H1 (cell line): ENCODE measurements at regions not wholly inside any gene's neighbourhood (a gene's known extent, or its start where the extent isn't known, plus 50 kb on each side); places are given as distances from the start of the nearest gene placed in this dataset.

Experiments
- CTCF ChIA-PET: fragments of 300-600 bp; sonication (Branson Sonifier 250); formaldehyde crosslinking; loops from one replicate; lab custom pipeline; 2021; ENCODE audit not compliant: partially characterized antibody; lab: Charles Lee
- POLR2A ChIA-PET: fragments of 300-600 bp; sonication (Branson Sonifier 250); formaldehyde crosslinking; loops from one replicate; lab custom pipeline; 2021; ENCODE audit warnings: inconsistent platforms; ENCODE audit not compliant: partially characterized antibody; lab: Charles Lee
- DNase-seq, 2 experiments: peaks; one replicate each; pipeline versions ENCODE4 v3.0.0 to v3.0.0-alpha.2; 2010 to 2022; ENCODE audit warnings: low spot score in 2 of 2, low read depth in 1 of 2, mixed read lengths in 1 of 2
- FAIRE-seq: peaks from 2 replicates; lab custom pipeline; 2011; peaks lifted over from hg19 to GRCh38; lab: Jason Lieb, UNC
- H2AFZ ChIP-seq: 2 replicates; pipeline ENCODE4 v1.8.1; 2012; ENCODE audit warnings: low read length, inconsistent platforms
- H2AK5ac ChIP-seq: 2 replicates; pipeline ENCODE4 v1.6.1; 2013; ENCODE audit warnings: low read depth, low read length
- H2BK120ac ChIP-seq: replicated peaks from 2 replicates; pipeline ENCODE3; 2013; ENCODE audit warnings: low read depth, low read length, inconsistent platforms
- H2BK12ac ChIP-seq: 2 replicates; pipeline ENCODE4 v1.6.1; 2013; ENCODE audit warnings: low read depth, low read length
- H2BK15ac ChIP-seq: 2 replicates; pipeline ENCODE4 v1.6.1; 2013; ENCODE audit warnings: low read length
- H2BK20ac ChIP-seq: 2 replicates; pipeline ENCODE4 v1.6.1; 2013; ENCODE audit warnings: low read length
- H2BK5ac ChIP-seq: 2 replicates; pipeline ENCODE4 v1.6.1; 2013; ENCODE audit warnings: low read depth, low read length
- H3K14ac ChIP-seq: 2 replicates; pipeline ENCODE4 v1.6.1; 2013; ENCODE audit warnings: inconsistent platforms; ENCODE audit not compliant: insufficient read length
- H3K18ac ChIP-seq: 2 replicates; pipeline ENCODE4 v1.6.1; 2013; ENCODE audit warnings: low read length; ENCODE audit errors: extremely low read depth
- H3K23ac ChIP-seq: 2 replicates; pipeline ENCODE4 v1.6.1; 2013; ENCODE audit warnings: inconsistent platforms; ENCODE audit not compliant: insufficient read length
- H3K23me2 ChIP-seq: 2 replicates; pipeline ENCODE4 v1.6.1; 2013; ENCODE audit warnings: low read depth, low read length
- H3K27ac ChIP-seq: 2 replicates; pipeline ENCODE4 v1.6.1; 2011; ENCODE audit warnings: low read depth, low read length, inconsistent platforms
- H3K27me3 ChIP-seq, 4 experiments: replicated peaks in 1 of 4; 1 replicate in 1 of 4; 2 replicates in 3 of 4; pipeline versions ENCODE4 v1.6.1 to v1.8.1; 2011 to 2013; ENCODE audit warnings: low read length in 3 of 4, mild to moderate bottlenecking in 3 of 4, inconsistent platforms in 2 of 4, mixed read lengths in 2 of 4, moderate library complexity in 1 of 4; ENCODE audit not compliant: control insufficient read depth in 3 of 4, insufficient read depth in 3 of 4; ENCODE audit errors: extremely low read depth in 1 of 4
- H3K36me3 ChIP-seq, 4 experiments: 2 replicates each; pipeline versions ENCODE4 v1.6.1 to v1.8.1; 2011 to 2013; ENCODE audit warnings: mild to moderate bottlenecking in 4 of 4, low read length in 3 of 4, moderate library complexity in 2 of 4, control low read depth in 1 of 4, inconsistent platforms in 1 of 4; ENCODE audit not compliant: insufficient read depth in 4 of 4, control insufficient read depth in 2 of 4
- H3K4ac ChIP-seq: replicated peaks from 2 replicates; pipeline ENCODE3; 2013; ENCODE audit warnings: low read length, low read depth, mixed read lengths, inconsistent platforms; ENCODE audit not compliant: insufficient read length
- H3K4me1 ChIP-seq, 4 experiments: replicated peaks in 1 of 4; 1 replicate in 1 of 4; 2 replicates in 3 of 4; pipeline versions ENCODE4 v1.6.1 to v1.8.1; 2011 to 2013; ENCODE audit warnings: low read length in 3 of 4, inconsistent platforms in 2 of 4, mixed read lengths in 1 of 4; ENCODE audit not compliant: insufficient read depth in 4 of 4, control insufficient read depth in 3 of 4
- H3K4me2 ChIP-seq, 2 experiments: 2 replicates each; pipeline versions ENCODE4 v1.6.1 to v1.8.1; 2011 to 2013; ENCODE audit warnings: low read depth in 2 of 2, low read length in 2 of 2, control low read depth in 1 of 2, inconsistent platforms in 1 of 2, mild to moderate bottlenecking in 1 of 2; ENCODE audit not compliant: insufficient read depth in 1 of 2
- H3K4me3 ChIP-seq, 4 experiments: fragments of 200-600, 300-600 bp in 1 of 4; sonication (generic), shearing (Covaris generic), sonication (Bioruptor Twin) in 1 of 4; 2 replicates each; pipeline versions ENCODE4 v1.5.1 to v1.8.1; 2011 to 2016; ENCODE audit warnings: low read length in 4 of 4, low read depth in 3 of 4, control low read depth in 2 of 4, inconsistent platforms in 2 of 4, mild to moderate bottlenecking in 2 of 4, mixed read lengths in 1 of 4, moderate library complexity in 1 of 4; ENCODE audit not compliant: insufficient read depth in 2 of 4; ENCODE audit errors: extremely low read depth in 1 of 4
- H3K56ac ChIP-seq: replicated peaks from 2 replicates; pipeline ENCODE3; 2013; ENCODE audit warnings: low read depth, mild to moderate bottlenecking, mixed read lengths, low read length, inconsistent platforms; ENCODE audit not compliant: insufficient read length
- H3K79me1 ChIP-seq: 2 replicates; pipeline ENCODE4 v1.6.1; 2013; ENCODE audit warnings: low read depth, low read length, control low read depth
- H3K79me2 ChIP-seq, 2 experiments: 2 replicates each; pipeline versions ENCODE4 v1.6.1 to v1.8.1; 2012 to 2013; ENCODE audit warnings: low read length in 2 of 2, mild to moderate bottlenecking in 2 of 2, inconsistent platforms in 1 of 2; ENCODE audit not compliant: insufficient read depth in 2 of 2, control insufficient read depth in 1 of 2
- H3K9ac ChIP-seq, 4 experiments: replicated peaks in 1 of 4; 1 replicate in 1 of 4; 2 replicates in 3 of 4; pipeline versions ENCODE4 v1.6.1 to v1.8.1; 2011 to 2013; ENCODE audit warnings: low read depth in 3 of 4, low read length in 3 of 4, control low read depth in 2 of 4, mild to moderate bottlenecking in 2 of 4, moderate library complexity in 2 of 4, inconsistent platforms in 1 of 4; ENCODE audit errors: extremely low read depth in 1 of 4
- H3K9me3 ChIP-seq, 2 experiments: 2 replicates each; pipeline versions ENCODE4 v1.6.1 to v1.8.1; 2012 to 2013; ENCODE audit warnings: mild to moderate bottlenecking in 2 of 2, moderate library complexity in 2 of 2, control low read depth in 1 of 2, inconsistent platforms in 1 of 2, low read depth in 1 of 2, low read length in 1 of 2, mixed read lengths in 1 of 2; ENCODE audit not compliant: insufficient read depth in 2 of 2
- H4K20me1 ChIP-seq, 2 experiments: replicated peaks in 1 of 2; 2 replicates each; pipeline versions ENCODE3 to v1.8.1; 2011 to 2013; ENCODE audit warnings: inconsistent platforms in 2 of 2, low read length in 2 of 2, mild to moderate bottlenecking in 1 of 2; ENCODE audit not compliant: insufficient read depth in 2 of 2, control insufficient read depth in 1 of 2
- H4K5ac ChIP-seq: 2 replicates; pipeline ENCODE4 v1.6.1; 2013; ENCODE audit warnings: low read length, low read depth, mixed read lengths, inconsistent platforms; ENCODE audit not compliant: insufficient read length
- H4K8ac ChIP-seq: 2 replicates; pipeline ENCODE4 v1.8.0; 2013; ENCODE audit warnings: mild to moderate bottlenecking, moderate library complexity, low read length, inconsistent platforms; ENCODE audit not compliant: insufficient read depth; ENCODE audit errors: extremely low read depth
- H4K91ac ChIP-seq: replicated peaks from 2 replicates; pipeline ENCODE3; 2013; ENCODE audit warnings: low read length, mixed read lengths, inconsistent platforms; ENCODE audit not compliant: insufficient read length
- ASH2L ChIP-seq: fragments of 200-600, 300-600 bp; sonication (generic); IDR thresholded peaks from one replicate; pipeline ENCODE4 v1.7.1; 2017; ENCODE audit warnings: low read length
- NANOG ChIP-seq: IDR thresholded peaks from 2 replicates; pipeline ENCODE4 v1.6.1; 2011; ENCODE audit warnings: low read length, low read depth, mild to moderate bottlenecking, inconsistent platforms; ENCODE audit not compliant: insufficient read depth, poor library complexity, severe bottlenecking
- RAD21 ChIP-seq, 2 experiments: IDR thresholded peaks in 1 of 2; conservative IDR thresholded peaks in 1 of 2; 2 replicates each; pipeline ENCODE4 v1.6.1; 2011; ENCODE audit warnings: low read depth in 2 of 2, low read length in 2 of 2, improper control_type of control experiment in 1 of 2, inconsistent platforms in 1 of 2, mild to moderate bottlenecking in 1 of 2, moderate library complexity in 1 of 2
- RFX5 ChIP-seq: IDR thresholded peaks from 2 replicates; pipeline ENCODE4 v1.6.1; 2011; ENCODE audit warnings: low read depth, low read length, improper control_type of control experiment, borderline replicate concordance
- TAF1 ChIP-seq: IDR thresholded peaks from 2 replicates; pipeline ENCODE4 v1.6.1; 2011; ENCODE audit warnings: mild to moderate bottlenecking, low read depth, low read length
- TCF12 ChIP-seq: IDR thresholded peaks from 2 replicates; pipeline ENCODE4 v1.6.1; 2011; ENCODE audit warnings: low read depth, mild to moderate bottlenecking, low read length
- WGBS, 2 experiments: shearing (Covaris generic) in 1 of 2; methylation state at CpG; one replicate each; pipeline versions ENCODE4 v1.1.6 to v1.1.7; 2013 to 2015; ENCODE audit warnings: low lambda C conversion rate in 2 of 2, mixed read lengths in 2 of 2, inconsistent platforms in 1 of 2, low coverage in 1 of 2, missing lambda C conversion rate in 1 of 2; ENCODE audit not compliant: insufficient replicate concordance in 2 of 2, insufficient coverage in 1 of 2, insufficient read length in 1 of 2; ENCODE audit errors: extremely low coverage in 1 of 2, missing lambda C conversion rate in 1 of 2; 5-methylcytosine and 5-hydroxymethylcytosine counted together

GRCh38 chr18:71130351-71130750, 841.5 kb downstream of the SOCS6 start:
- no peak overlapping the region for H4K91ac ChIP-seq
- no peak for DNase-seq
- no peak overlapping the region for H3K23ac ChIP-seq
- H2BK120ac ChIP-seq, result no peak overlapping the region
- no peaks in the 10 kb centered on the region for H3K79me1 ChIP-seq
- H3K4me3 ChIP-seq, result no peak overlapping the region
- WGBS, 2 experiments, result 80% methylated on average over 6 of the region's 6 CpGs; no CpG with 5 or more reads in 1 of the 2 experiments
- CTCF ChIA-PET, result no interaction called here
- no peaks in the 10 kb centered on the region for H4K20me1 ChIP-seq
- H2AFZ ChIP-seq, result no peak overlapping the region
- no peak overlapping the region for H4K8ac ChIP-seq
- no peak overlapping the region for H2BK15ac ChIP-seq
- H2BK20ac ChIP-seq, result no peak overlapping the region
- no peaks in the 10 kb centered on the region for H3K36me3 ChIP-seq
- no peaks in the 10 kb centered on the region for H3K79me2 ChIP-seq
- no peak overlapping the region for H2AK5ac ChIP-seq
- H3K4me1 ChIP-seq, result no peaks in the 10 kb centered on the region
- POLR2A ChIA-PET, result no interaction called here
- no peak overlapping the region for H3K27ac ChIP-seq
- TF ChIP-seq RFX5 (no peak), TAF1 (no peak), ASH2L (no peak), RAD21 (IDR thresholded peaks at IDR 0.05 in 1 of 2, conservative IDR thresholded peaks at IDR 0.05 in 1 of 2; ENCODE audit: low read depth in 2 of 2, low read length in 2 of 2) (no peak), NANOG (no peak), TCF12 (no peak)
- TF ChIP-seq, all 59 proteins: peak for 0
- Histone ChIP-seq H3K4me2 (no peak overlapping the region), H3K56ac (no peak overlapping the region), H3K18ac (no peak overlapping the region), H3K9ac (no peak overlapping the region), H4K5ac (no peak overlapping the region), H2BK12ac (no peak overlapping the region), H3K23me2 (no peaks in the 10 kb centered on the region), H3K9me3 (peaks cover 62 to 67% of the 10 kb centered on the region in 2 experiments), H3K27me3 (no peaks in the 10 kb centered on the region; a peak in 1 of 7 replicates), H3K14ac (no peak overlapping the region), H2BK5ac (no peak overlapping the region), H3K4ac (no peak overlapping the region)
- no peak for FAIRE-seq
